ENCODE measurements at regions not wholly inside any gene's neighbourhood (a gene's known extent, or its start where the extent isn't known, plus 50 kb on each side); places are given as distances from the start of the nearest gene placed in this dataset.

DNA sequence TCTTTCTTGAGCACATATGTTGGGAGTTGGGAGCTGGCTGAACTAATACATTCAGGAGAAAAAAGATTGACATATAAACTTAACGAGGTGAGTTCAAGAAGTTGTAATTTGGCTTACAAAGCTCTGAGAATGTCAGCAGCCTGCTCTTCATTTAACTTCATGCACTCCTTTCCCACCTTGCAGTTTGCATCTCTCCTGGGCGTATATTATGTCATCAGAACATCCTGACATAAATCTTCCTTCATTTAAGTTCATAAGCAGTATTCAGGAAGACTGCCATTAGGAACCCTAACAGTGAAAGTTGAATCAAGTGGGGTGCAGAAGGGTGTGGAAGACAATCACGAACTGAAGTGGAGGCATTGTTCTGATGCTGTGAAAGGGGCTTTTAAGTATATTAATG is 288.1 kb downstream of the ARPP21 start:
- DNase-seq (ENCODE audit: low read depth in 1 of 2, low spot score in 2 of 2) (no peak), FAIRE-seq (no peak)
- Histone ChIP-seq H2BK5ac (ENCODE audit: low read depth, low read length) (no peak overlapping the region), H3K14ac (ENCODE audit: insufficient read length) (no peak overlapping the region), H3K79me1 (ENCODE audit: low read depth, low read length) (no peaks in the 10 kb centered on the region), H3K18ac (ENCODE audit: extremely low read depth, low read length) (no peak overlapping the region), H3K23ac (ENCODE audit: insufficient read length) (no peak overlapping the region), H3K56ac (replicated peaks; ENCODE audit: insufficient read length, low read depth, low read length) (no peak overlapping the region), H2BK20ac (ENCODE audit: low read length) (no peak overlapping the region), H3K4me1 (replicated peaks in 1 of 4; ENCODE audit: control insufficient read depth in 3 of 4, insufficient read depth in 4 of 4, low read length in 3 of 4) (no peaks in the 10 kb centered on the region), H4K5ac (ENCODE audit: insufficient read length, low read depth, low read length) (no peak overlapping the region), H4K20me1 (replicated peaks in 1 of 2; ENCODE audit: control insufficient read depth in 1 of 2, insufficient read depth in 2 of 2, low read length in 2 of 2) (no peaks in the 10 kb centered on the region), H3K9me3 (ENCODE audit: insufficient read depth in 2 of 2, low read depth in 1 of 2, low read length in 1 of 2) (no peaks in the 10 kb centered on the region), H2AFZ (ENCODE audit: low read length) (no peak overlapping the region), H3K4me3 (ENCODE audit: extremely low read depth in 1 of 4, insufficient read depth in 2 of 4, low read depth in 3 of 4, low read length in 4 of 4) (no peak overlapping the region), H3K4ac (replicated peaks; ENCODE audit: insufficient read length, low read depth, low read length) (no peak overlapping the region), H3K9ac (replicated peaks in 1 of 4; ENCODE audit: extremely low read depth in 1 of 4, low read depth in 3 of 4, low read length in 3 of 4) (no peak overlapping the region), H2BK120ac (replicated peaks; ENCODE audit: low read depth, low read length) (no peak overlapping the region), H3K23me2 (ENCODE audit: low read depth, low read length) (no peaks in the 10 kb centered on the region), H2BK15ac (ENCODE audit: low read length) (no peak overlapping the region), H3K4me2 (ENCODE audit: insufficient read depth in 1 of 2, low read depth in 2 of 2, low read length in 2 of 2) (no peak overlapping the region), H2BK12ac (ENCODE audit: low read depth, low read length) (no peak overlapping the region), H3K79me2 (ENCODE audit: control insufficient read depth in 1 of 2, insufficient read depth in 2 of 2, low read length in 2 of 2) (no peaks in the 10 kb centered on the region), H3K36me3 (ENCODE audit: control insufficient read depth in 2 of 4, insufficient read depth in 4 of 4, low read length in 3 of 4) (no peaks in the 10 kb centered on the region), H3K27me3 (replicated peaks in 1 of 4; ENCODE audit: control insufficient read depth in 3 of 4, extremely low read depth in 1 of 4, insufficient read depth in 3 of 4, low read length in 3 of 4) (no peaks in the 10 kb centered on the region), H4K91ac (replicated peaks; ENCODE audit: insufficient read length, low read length) (no peak overlapping the region), H4K8ac (ENCODE audit: extremely low read depth, insufficient read depth, low read length) (no peak overlapping the region), H3K27ac (ENCODE audit: low read depth, low read length) (no peak overlapping the region), H2AK5ac (ENCODE audit: low read depth, low read length) (no peak overlapping the region)
- CTCF ChIA-PET (ENCODE audit: partially characterized antibody): no interaction called here
- POLR2A ChIA-PET (ENCODE audit: partially characterized antibody): no interaction called here
- TF ChIP-seq SIRT6 (IDR thresholded peaks at IDR 0.05; ENCODE audit: low read length) (no peak), CREB1 (IDR thresholded peaks at IDR 0.05) (no peak), YY1 (IDR thresholded peaks at IDR 0.05; ENCODE audit: low read depth, low read length) (no peak), KDM4A (IDR thresholded peaks at IDR 0.05; ENCODE audit: low read depth, low read length, severe bottlenecking) (no peak), CHD2 (IDR thresholded peaks at IDR 0.05; ENCODE audit: low read length) (no peak), RXRA (IDR thresholded peaks at IDR 0.05; ENCODE audit: insufficient read depth, low read depth, low read length) (no peak), MAFK (IDR thresholded peaks at IDR 0.05; ENCODE audit: low read depth, low read length) (no peak), ASH2L (IDR thresholded peaks at IDR 0.05; ENCODE audit: low read length) (no peak), SIX5 (IDR thresholded peaks at IDR 0.05; ENCODE audit: low read depth, low read length) (no peak), BACH1 (IDR thresholded peaks at IDR 0.05; ENCODE audit: low read length) (no peak), TAF7 (optimal IDR thresholded peaks at IDR 0.05; ENCODE audit: borderline replicate concordance, low read depth, low read length) (no peak), ATF2 (IDR thresholded peaks at IDR 0.05; ENCODE audit: low read length) (no peak), E2F6 (IDR thresholded peaks at IDR 0.05) (no peak), TBP (IDR thresholded peaks at IDR 0.05; ENCODE audit: low read depth, low read length) (no peak)
- 86% methylated on average over 3 of the region's 3 CpGs; no CpG with 5 or more reads in 1 of the 2 experiments for WGBS, 2 experiments (ENCODE audit: extremely low coverage in 1 of 2, insufficient coverage in 1 of 2, insufficient read length in 1 of 2, insufficient replicate concordance in 2 of 2, low coverage in 1 of 2, low lambda C conversion rate in 2 of 2, missing lambda C conversion rate in 1 of 2)

Measured in H1 (cell line).